Astrocyte (in vitro differentiated cells and primary cell): ENCODE measurements at regions not wholly inside any gene's neighbourhood (a gene's known extent, or its start where the extent isn't known, plus 50 kb on each side); places are given as distances from the start of the nearest gene placed in this dataset.

ENCODE experiments used
- DNase-seq: peaks from one replicate; pipeline ENCODE4 v3.0.0-alpha.2; 2010; ENCODE audit warnings: low read depth
- FAIRE-seq: peaks from 2 replicates; lab custom pipeline; 2011; peaks lifted over from hg19 to GRCh38; lab: Jason Lieb, UNC
- H2AFZ ChIP-seq: 2 replicates; pipeline ENCODE4 v1.6.0; 2012; ENCODE audit warnings: low read depth, low read length, inconsistent platforms
- H3K27ac ChIP-seq: 2 replicates; pipeline ENCODE4 v1.5.1; 2011; ENCODE audit warnings: low read depth, low read length, inconsistent platforms
- H3K27me3 ChIP-seq: 2 replicates; pipeline ENCODE4 v1.6.0; 2011; ENCODE audit warnings: low read length, inconsistent platforms; ENCODE audit not compliant: insufficient read depth
- H3K36me3 ChIP-seq: 2 replicates; pipeline ENCODE4 v1.5.1; 2011; ENCODE audit warnings: low read length, inconsistent platforms; ENCODE audit not compliant: insufficient read depth
- H3K4me1 ChIP-seq: 2 replicates; pipeline ENCODE4 v1.5.1; 2011; ENCODE audit warnings: low read length, inconsistent platforms; ENCODE audit not compliant: insufficient read depth
- H3K4me2 ChIP-seq: 2 replicates; pipeline ENCODE4 v1.6.0; 2012; ENCODE audit warnings: low read length, inconsistent platforms
- H3K4me3 ChIP-seq: 2 replicates; pipeline ENCODE4 v1.5.1; 2011; ENCODE audit warnings: low read depth, mild to moderate bottlenecking, low read length, inconsistent platforms; ENCODE audit not compliant: insufficient read depth
- H3K79me2 ChIP-seq: 2 replicates; pipeline ENCODE4 v1.6.0; 2012; ENCODE audit warnings: mild to moderate bottlenecking, low read length, inconsistent platforms; ENCODE audit not compliant: insufficient read depth
- H3K9ac ChIP-seq: 2 replicates; pipeline ENCODE4 v1.6.0; 2012; ENCODE audit warnings: mild to moderate bottlenecking, low read length, inconsistent platforms
- H3K9me3 ChIP-seq: 2 replicates; pipeline ENCODE4 v1.5.1; 2012; ENCODE audit warnings: low read depth, mild to moderate bottlenecking, low read length, inconsistent platforms; ENCODE audit not compliant: insufficient read depth
- H4K20me1 ChIP-seq: 2 replicates; pipeline ENCODE4 v1.6.0; 2012; ENCODE audit warnings: low read length, inconsistent platforms; ENCODE audit not compliant: insufficient read depth
- H3K27ac Mint-ChIP-seq: one replicate; pipeline ENCODE4 v1.8.0; 2021; ENCODE audit warnings: mild to moderate bottlenecking, mixed read lengths; ENCODE audit not compliant: unreplicated experiment
- H3K27me3 Mint-ChIP-seq: one replicate; pipeline ENCODE4 v1.8.0; 2021; ENCODE audit warnings: low read depth, mixed read lengths; ENCODE audit not compliant: unreplicated experiment
- H3K36me3 Mint-ChIP-seq: one replicate; pipeline ENCODE4 v1.8.0; 2021; ENCODE audit warnings: low read depth, mixed read lengths; ENCODE audit not compliant: unreplicated experiment
- H3K4me1 Mint-ChIP-seq: one replicate; pipeline ENCODE4 v1.8.0; 2021; ENCODE audit warnings: low read depth, mixed read lengths; ENCODE audit not compliant: unreplicated experiment
- H3K4me3 Mint-ChIP-seq: one replicate; pipeline ENCODE4 v1.8.0; 2021; ENCODE audit warnings: mild to moderate bottlenecking, moderate library complexity, mixed read lengths; ENCODE audit not compliant: unreplicated experiment
- H3K9me3 Mint-ChIP-seq: one replicate; pipeline ENCODE4 v1.8.0; 2021; ENCODE audit warnings: mild to moderate bottlenecking, mixed read lengths; ENCODE audit not compliant: unreplicated experiment
- CTCF ChIP-seq: IDR thresholded peaks from 2 replicates; pipeline ENCODE4 v1.5.1; 2011; ENCODE audit warnings: low read depth, mild to moderate bottlenecking, inconsistent platforms, low read length, moderate library complexity; ENCODE audit not compliant: insufficient read depth
- EZH2 ChIP-seq: IDR thresholded peaks from 2 replicates; pipeline ENCODE4 v1.6.1; 2012; ENCODE audit warnings: mild to moderate bottlenecking, low read length, inconsistent platforms; ENCODE audit not compliant: insufficient read depth

- Histone ChIP-seq H4K20me1 (no peaks in the 10 kb centered on the region), H3K4me3 (no peak overlapping the region), H2AFZ (no peak overlapping the region), H3K27me3 (peaks cover 18% of the 10 kb centered on the region), H3K79me2 (no peaks in the 10 kb centered on the region), H3K4me1 (peaks cover 19% of the 10 kb centered on the region), H3K4me2 (peak overlapping the region; percentile 46), H3K9me3 (no peaks in the 10 kb centered on the region), H3K9ac (no peak overlapping the region), H3K27ac (no peak overlapping the region), H3K36me3 (no peaks in the 10 kb centered on the region)
- Mint-ChIP-seq H3K4me1 (peaks cover 23% of the 10 kb centered on the region), H3K36me3 (no peaks in the 10 kb centered on the region), H3K27me3 (peaks cover 5% of the 10 kb centered on the region), H3K9me3 (peaks cover 10% of the 10 kb centered on the region), H3K4me3 (peak overlapping the region; percentile 70), H3K27ac (peak overlapping the region; percentile 96)
- TF ChIP-seq CTCF (no peak), EZH2 (no peak)
- FAIRE-seq (peak; percentile 45), DNase-seq (peak; percentile 91)
Observed at GRCh38 chr6:4280707-4281106, 145.3 kb upstream of the ECI2 start.

- H3K79me2 ChIP-seq = no peaks in the 10 kb centered on the region
- H4K20me1 ChIP-seq = no peaks in the 10 kb centered on the region
- Mint-ChIP-seq H3K36me3 (no peaks in the 10 kb centered on the region), H3K9me3 (peaks cover 10% of the 10 kb centered on the region), H3K4me1 (peaks cover 23% of the 10 kb centered on the region), H3K4me3 (no peak overlapping the region), H3K27ac (peak overlapping the region; percentile 96), H3K27me3 (peaks cover 5% of the 10 kb centered on the region)
- FAIRE-seq = no peak
- DNase-seq = no peak
- peaks cover 16% of the 10 kb centered on the region for H3K27me3 ChIP-seq
- H3K36me3 ChIP-seq = no peaks in the 10 kb centered on the region
- H3K27ac ChIP-seq = no peak overlapping the region
- H2AFZ ChIP-seq = no peak overlapping the region
- peaks cover 22% of the 10 kb centered on the region for H3K4me1 ChIP-seq
- TF ChIP-seq EZH2 (no peak), CTCF (no peak)
- no peak overlapping the region for H3K4me2 ChIP-seq
- no peaks in the 10 kb centered on the region for H3K9me3 ChIP-seq
- no peak overlapping the region for H3K4me3 ChIP-seq
- no peak overlapping the region for H3K9ac ChIP-seq
Observed at GRCh38 chr6:4280031-4280430, 144.7 kb upstream of the ECI2 start.

- Histone ChIP-seq H4K20me1 (no peaks in the 10 kb centered on the region), H3K79me2 (no peaks in the 10 kb centered on the region), H3K4me1 (peaks cover 9% of the 10 kb centered on the region), H2AFZ (no peak overlapping the region), H3K9ac (no peak overlapping the region), H3K27ac (no peak overlapping the region), H3K27me3 (peaks cover 2% of the 10 kb centered on the region), H3K36me3 (no peaks in the 10 kb centered on the region), H3K4me3 (no peak overlapping the region), H3K9me3 (no peaks in the 10 kb centered on the region), H3K4me2 (peak overlapping the region; percentile 15)
- peaks cover 3% of the 10 kb centered on the region for H3K9me3 Mint-ChIP-seq
- no peak overlapping the region for H3K27ac Mint-ChIP-seq
- peak; percentile 78 for DNase-seq
- H3K27me3 Mint-ChIP-seq = no peaks in the 10 kb centered on the region
- no peak for FAIRE-seq
- H3K4me1 Mint-ChIP-seq = peaks cover 6% of the 10 kb centered on the region
- no peaks in the 10 kb centered on the region for H3K36me3 Mint-ChIP-seq
- no peak overlapping the region for H3K4me3 Mint-ChIP-seq
- TF ChIP-seq CTCF = no peak
- TF ChIP-seq EZH2 = no peak
Observed at GRCh38 chr6:4274382-4275082, 139.2 kb upstream of the ECI2 start.
